ENCODE measurements at regions not wholly inside any gene's neighbourhood (a gene's known extent, or its start where the extent isn't known, plus 50 kb on each side); places are given as distances from the start of the nearest gene placed in this dataset.

GRCh38 chr3:137947117-137947516 is 62.8 kb upstream of the CLDN18 start:
- ChIA-PET CTCF (ENCODE audit: partially characterized antibody) (interaction anchor here (0.5 to 7.5 kb wide), 24 partner anchors 9 to 837 kb away, joined by 3 to 44 read pairs (median 4); no protein-coding TSS in a partner anchor), POLR2A (ENCODE audit: partially characterized antibody) (no interaction called here)
- Histone ChIP-seq H4K20me1 (replicated peaks in 1 of 2; ENCODE audit: control insufficient read depth in 1 of 2, insufficient read depth in 2 of 2, low read length in 2 of 2) (no peaks in the 10 kb centered on the region), H3K79me1 (ENCODE audit: low read depth, low read length) (no peaks in the 10 kb centered on the region), H2BK12ac (ENCODE audit: low read depth, low read length) (no peak overlapping the region), H3K4me3 (ENCODE audit: extremely low read depth in 1 of 4, insufficient read depth in 2 of 4, low read depth in 3 of 4, low read length in 4 of 4) (no peak overlapping the region), H2AK5ac (ENCODE audit: low read depth, low read length) (no peak overlapping the region), H2BK15ac (ENCODE audit: low read length) (no peak overlapping the region), H2BK20ac (ENCODE audit: low read length) (no peak overlapping the region), H3K4me1 (replicated peaks in 1 of 4; ENCODE audit: control insufficient read depth in 3 of 4, insufficient read depth in 4 of 4, low read length in 3 of 4) (peaks cover 0 to 10% (median 0%) of the 10 kb centered on the region in 4 experiments; a peak in 1 of 7 replicates), H2BK120ac (replicated peaks; ENCODE audit: low read depth, low read length) (no peak overlapping the region), H3K4me2 (ENCODE audit: insufficient read depth in 1 of 2, low read depth in 2 of 2, low read length in 2 of 2) (no peak overlapping the region), H4K91ac (replicated peaks; ENCODE audit: insufficient read length, low read length) (no peak overlapping the region), H3K14ac (ENCODE audit: insufficient read length) (no peak overlapping the region), H3K9ac (replicated peaks in 1 of 4; ENCODE audit: extremely low read depth in 1 of 4, low read depth in 3 of 4, low read length in 3 of 4) (no peak overlapping the region), H3K27me3 (replicated peaks in 1 of 4; ENCODE audit: control insufficient read depth in 3 of 4, extremely low read depth in 1 of 4, insufficient read depth in 3 of 4, low read length in 3 of 4) (peaks cover 0 to 5% (median under 1%) of the 10 kb centered on the region in 4 experiments; a peak in 4 of 7 replicates), H3K9me3 (ENCODE audit: insufficient read depth in 2 of 2, low read depth in 1 of 2, low read length in 1 of 2) (no peaks in the 10 kb centered on the region), H3K79me2 (ENCODE audit: control insufficient read depth in 1 of 2, insufficient read depth in 2 of 2, low read length in 2 of 2) (no peaks in the 10 kb centered on the region), H3K23me2 (ENCODE audit: low read depth, low read length) (no peaks in the 10 kb centered on the region), H2AFZ (ENCODE audit: low read length) (no peak overlapping the region), H3K4ac (replicated peaks; ENCODE audit: insufficient read length, low read depth, low read length) (no peak overlapping the region), H4K8ac (ENCODE audit: extremely low read depth, insufficient read depth, low read length) (no peak overlapping the region), H3K56ac (replicated peaks; ENCODE audit: insufficient read length, low read depth, low read length) (no peak overlapping the region), H3K36me3 (ENCODE audit: control insufficient read depth in 2 of 4, insufficient read depth in 4 of 4, low read length in 3 of 4) (no peaks in the 10 kb centered on the region), H4K5ac (ENCODE audit: insufficient read length, low read depth, low read length) (no peak overlapping the region), H3K23ac (ENCODE audit: insufficient read length) (no peak overlapping the region), H2BK5ac (ENCODE audit: low read depth, low read length) (no peak overlapping the region), H3K27ac (ENCODE audit: low read depth, low read length) (no peak overlapping the region), H3K18ac (ENCODE audit: extremely low read depth, low read length) (no peak overlapping the region)
- no peak for DNase-seq (ENCODE audit: low read depth in 1 of 2, low spot score in 2 of 2)
- 77% methylated on average over 2 of the region's 2 CpGs; no CpG with 5 or more reads in 1 of the 2 experiments for WGBS, 2 experiments (ENCODE audit: extremely low coverage in 1 of 2, insufficient coverage in 1 of 2, insufficient read length in 1 of 2, insufficient replicate concordance in 2 of 2, low coverage in 1 of 2, low lambda C conversion rate in 2 of 2, missing lambda C conversion rate in 1 of 2)
- FAIRE-seq = no peak
- TF ChIP-seq RAD21 (IDR thresholded peaks at IDR 0.05 in 1 of 2, conservative IDR thresholded peaks at IDR 0.05 in 1 of 2; ENCODE audit: low read depth in 2 of 2, low read length in 2 of 2) (no peak), RXRA (IDR thresholded peaks at IDR 0.05; ENCODE audit: insufficient read depth, low read depth, low read length) (no peak), NRF1 (IDR thresholded peaks at IDR 0.05; ENCODE audit: low read depth, low read length) (no peak), HDAC6 (IDR thresholded peaks at IDR 0.05; ENCODE audit: low read depth, low read length) (no peak), NANOG (IDR thresholded peaks at IDR 0.05; ENCODE audit: insufficient read depth, low read depth, low read length, poor library complexity, severe bottlenecking) (no peak), JUN (IDR thresholded peaks at IDR 0.05; ENCODE audit: low read depth, low read length) (no peak), SUZ12 (IDR thresholded peaks at IDR 0.05; ENCODE audit: low read length) (no peak), POU5F1 (IDR thresholded peaks at IDR 0.05; ENCODE audit: low read depth, low read length) (no peak), GABPA (IDR thresholded peaks at IDR 0.05; ENCODE audit: borderline replicate concordance, insufficient read depth, low read length) (no peak), POLR2AphosphoS5 (IDR thresholded peaks at IDR 0.05; ENCODE audit: low read depth, low read length) (no peak), GTF2F1 (IDR thresholded peaks at IDR 0.05; ENCODE audit: borderline replicate concordance, low read depth, low read length) (no peak), SIX5 (IDR thresholded peaks at IDR 0.05; ENCODE audit: low read depth, low read length) (no peak), ASH2L (IDR thresholded peaks at IDR 0.05; ENCODE audit: low read length) (no peak), EGR1 (IDR thresholded peaks at IDR 0.05; ENCODE audit: borderline replicate concordance, low read depth, low read length) (no peak), POLR2A (IDR thresholded peaks at IDR 0.05; ENCODE audit: control extremely low read depth in 1 of 2, low read depth in 2 of 2, low read length in 2 of 2) (no peak), EZH2 (IDR thresholded peaks at IDR 0.05; ENCODE audit: low read depth, low read length, severe bottlenecking) (no peak)

Data from H1 (cell line).